B cell (primary cell): ENCODE measurements at regions not wholly inside any gene's neighbourhood (a gene's known extent, or its start where the extent isn't known, plus 50 kb on each side); places are given as distances from the start of the nearest gene placed in this dataset.

Source experiments
- ATAC-seq: fragments of 200-7000 bp; cut with Tn5 transposase; one replicate; pipeline ENCODE4 v1.10.0; 2021; ENCODE audit warnings: low read depth, mild to moderate bottlenecking, moderate number of reproducible peaks, moderate library complexity
- CTCF ChIA-PET: fragments of 350-600 bp; sonication (Branson Sonifier 250); formaldehyde crosslinking; loops from one replicate; lab custom pipeline; 2021; ENCODE audit warnings: antibody characterized with exemption, inconsistent platforms; lab: Charles Lee
- POLR2A ChIA-PET: fragments of 350-600 bp; sonication (Branson Sonifier 250); formaldehyde crosslinking; loops from one replicate; lab custom pipeline; 2021; ENCODE audit warnings: antibody characterized with exemption; lab: Charles Lee
- DNase-seq: peaks from one replicate; pipeline ENCODE4 v3.0.0; 2013
- H2AFZ ChIP-seq: 2 replicates; pipeline ENCODE4 v1.6.1; 2012; ENCODE audit warnings: mild to moderate bottlenecking, low read depth, low read length; ENCODE audit not compliant: insufficient read depth, poor library complexity, severe bottlenecking
- H3K27ac ChIP-seq, 2 donors: 1 replicate in 1 of 2; 2 replicates in 1 of 2; pipeline ENCODE4 v1.5.1; 2012 to 2013; ENCODE audit warnings: low read length in 2 of 2, mild to moderate bottlenecking in 2 of 2, moderate library complexity in 1 of 2
- H3K27me3 ChIP-seq, 4 experiments: fragments of 200-600 bp in 1 of 4; sonication (generic) in 1 of 4; replicated peaks in 1 of 4; 1 replicate in 2 of 4; 2 replicates in 2 of 4; pipeline versions ENCODE4 v1.6.1 to v1.7.0; 2013 to 2016; ENCODE audit warnings: low read length in 3 of 4, mild to moderate bottlenecking in 2 of 4, mixed read lengths in 1 of 4, moderate library complexity in 1 of 4; ENCODE audit not compliant: insufficient read depth in 4 of 4, control insufficient read depth in 3 of 4; ENCODE audit errors: control extremely low read depth in 1 of 4
- H3K36me3 ChIP-seq, 2 experiments: replicated peaks in 1 of 2; 1 replicate in 1 of 2; 2 replicates in 1 of 2; pipeline versions ENCODE4 v1.6.1 to v1.7.1; 2013; ENCODE audit warnings: low read length in 1 of 2; ENCODE audit not compliant: insufficient read depth in 2 of 2, control insufficient read depth in 1 of 2; ENCODE audit errors: control extremely low read depth in 1 of 2, extremely low read depth in 1 of 2
- H3K4me1 ChIP-seq, 2 donors: fragments of 200-600 bp in 1 of 2; sonication (generic) in 1 of 2; 1 replicate in 1 of 2; 2 replicates in 1 of 2; pipeline versions ENCODE4 v1.5.1 to v1.6.1; 2013 to 2017; ENCODE audit warnings: low read length in 2 of 2; ENCODE audit not compliant: control insufficient read depth in 2 of 2, insufficient read depth in 2 of 2
- H3K4me2 ChIP-seq: replicated peaks from 2 replicates; pipeline ENCODE3; 2012; ENCODE audit warnings: mild to moderate bottlenecking, low read depth, low read length; ENCODE audit not compliant: poor library complexity, severe bottlenecking
- H3K4me3 ChIP-seq, 5 experiments: fragments of 200-600 bp in 1 of 5; sonication (generic) in 1 of 5; 1 replicate in 3 of 5; 2 replicates in 2 of 5; pipeline versions ENCODE4 v1.5.1 to v1.7.0; 2011 to 2016; ENCODE audit warnings: low read length in 4 of 5, mild to moderate bottlenecking in 4 of 5, low read depth in 2 of 5, control low read depth in 1 of 5, moderate library complexity in 1 of 5; ENCODE audit not compliant: insufficient read depth in 1 of 5; ENCODE audit errors: control extremely low read depth in 1 of 5, extremely low read depth in 1 of 5
- H3K79me2 ChIP-seq: fragments of 200-600 bp; sonication (generic); one replicate; pipeline ENCODE4 v1.6.0; 2016; ENCODE audit warnings: low read length; ENCODE audit not compliant: control insufficient read depth, insufficient read depth
- H3K9ac ChIP-seq: fragments of 200-600 bp; sonication (generic); 2 replicates; pipeline ENCODE4 v1.6.1; 2017; ENCODE audit warnings: mild to moderate bottlenecking, low read length, moderate library complexity
- H3K9me3 ChIP-seq, 3 donors: one replicate each; pipeline versions ENCODE4 v1.6.1 to v1.7.1; 2013; ENCODE audit warnings: low read length in 2 of 3; ENCODE audit not compliant: control insufficient read depth in 2 of 3, insufficient read depth in 1 of 3; ENCODE audit errors: control extremely low read depth in 1 of 3
- H4K20me1 ChIP-seq: 2 replicates; pipeline ENCODE4 v1.6.0; 2012; ENCODE audit warnings: mild to moderate bottlenecking, low read length; ENCODE audit not compliant: insufficient read depth, control insufficient read depth, poor library complexity, severe bottlenecking
- H3K27ac Mint-ChIP-seq: one replicate; pipeline ENCODE4 v1.8.0; 2021; ENCODE audit warnings: mixed read lengths
- H3K27me3 Mint-ChIP-seq: one replicate; pipeline ENCODE4 v1.8.0; 2021; ENCODE audit warnings: mixed read lengths
- H3K4me1 Mint-ChIP-seq: one replicate; pipeline ENCODE4 v1.8.0; 2021; ENCODE audit warnings: mixed read lengths
- H3K4me3 Mint-ChIP-seq: one replicate; pipeline ENCODE4 v1.8.0; 2021; ENCODE audit warnings: mixed read lengths
- H3K9me3 Mint-ChIP-seq: one replicate; pipeline ENCODE4 v1.8.0; 2022; ENCODE audit warnings: mixed read lengths; ENCODE audit not compliant: insufficient read depth
- EZH2 ChIP-seq: IDR thresholded peaks from 2 replicates; pipeline ENCODE4 v1.6.1; 2012; ENCODE audit warnings: borderline replicate concordance, low read depth, mild to moderate bottlenecking, moderate library complexity, low read length; ENCODE audit not compliant: insufficient read depth, poor library complexity, severe bottlenecking
- WGBS: methylation state at CpG from one replicate; pipeline ENCODE4 v1.1.5; 2013; ENCODE audit warnings: missing lambda C conversion rate; ENCODE audit not compliant: insufficient coverage; 5-methylcytosine and 5-hydroxymethylcytosine counted together
- intact Hi-C: fragments of 100-400 bp; cut with micrococcal nuclease; formaldehyde crosslinking; loops from one replicate; pipeline ENCODE4 v1.10.0; 2022
- TF ChIP-seq, protein P1 (sequence below): fragments of 200-600 bp; IDR thresholded peaks from one replicate; pipeline ENCODE4 v1.8.0; 2022; ENCODE audit warnings: antibody characterized with exemption, mild to moderate bottlenecking

DNA sequence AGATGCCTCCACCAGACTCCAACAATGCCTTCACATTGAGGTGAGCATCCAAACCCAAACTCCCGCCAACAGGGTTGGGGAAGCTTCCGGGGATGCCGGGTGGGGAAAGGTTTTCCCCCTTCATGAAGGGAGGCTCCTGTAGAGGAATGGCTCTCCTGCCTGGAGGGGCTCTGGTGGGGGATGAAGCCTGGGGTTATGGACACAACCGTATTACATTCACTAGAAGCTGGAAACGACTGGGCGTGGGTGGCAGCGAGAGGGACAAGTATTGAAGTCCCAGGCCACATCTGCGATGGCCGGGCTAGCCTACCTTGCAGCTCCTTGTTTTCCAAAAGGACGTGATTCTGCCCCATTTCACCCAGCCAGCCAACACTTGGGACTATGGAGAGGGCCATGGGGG lies 321.1 kb downstream of the C16orf95 start:
- no peak overlapping the region for H2AFZ ChIP-seq
- H3K9ac ChIP-seq, result no peak overlapping the region
- H3K27me3 ChIP-seq, result no peaks in the 10 kb centered on the region
- no peak for ATAC-seq
- TF ChIP-seq, protein P1, sequence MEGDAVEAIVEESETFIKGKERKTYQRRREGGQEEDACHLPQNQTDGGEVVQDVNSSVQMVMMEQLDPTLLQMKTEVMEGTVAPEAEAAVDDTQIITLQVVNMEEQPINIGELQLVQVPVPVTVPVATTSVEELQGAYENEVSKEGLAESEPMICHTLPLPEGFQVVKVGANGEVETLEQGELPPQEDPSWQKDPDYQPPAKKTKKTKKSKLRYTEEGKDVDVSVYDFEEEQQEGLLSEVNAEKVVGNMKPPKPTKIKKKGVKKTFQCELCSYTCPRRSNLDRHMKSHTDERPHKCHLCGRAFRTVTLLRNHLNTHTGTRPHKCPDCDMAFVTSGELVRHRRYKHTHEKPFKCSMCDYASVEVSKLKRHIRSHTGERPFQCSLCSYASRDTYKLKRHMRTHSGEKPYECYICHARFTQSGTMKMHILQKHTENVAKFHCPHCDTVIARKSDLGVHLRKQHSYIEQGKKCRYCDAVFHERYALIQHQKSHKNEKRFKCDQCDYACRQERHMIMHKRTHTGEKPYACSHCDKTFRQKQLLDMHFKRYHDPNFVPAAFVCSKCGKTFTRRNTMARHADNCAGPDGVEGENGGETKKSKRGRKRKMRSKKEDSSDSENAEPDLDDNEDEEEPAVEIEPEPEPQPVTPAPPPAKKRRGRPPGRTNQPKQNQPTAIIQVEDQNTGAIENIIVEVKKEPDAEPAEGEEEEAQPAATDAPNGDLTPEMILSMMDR, result no peak
- TF ChIP-seq EZH2, result no peak
- Mint-ChIP-seq H3K4me1 (no peaks in the 10 kb centered on the region), H3K4me3 (no peak overlapping the region), H3K9me3 (peaks cover 7% of the 10 kb centered on the region), H3K27ac (no peak overlapping the region), H3K27me3 (peaks cover 37% of the 10 kb centered on the region)
- H3K27ac ChIP-seq, result no peak overlapping the region
- H4K20me1 ChIP-seq, result no peaks in the 10 kb centered on the region
- no peaks in the 10 kb centered on the region for H3K4me1 ChIP-seq
- no peaks in the 10 kb centered on the region for H3K36me3 ChIP-seq
- ChIA-PET CTCF (no interaction called here), POLR2A (no interaction called here)
- H3K79me2 ChIP-seq, result no peaks in the 10 kb centered on the region
- H3K9me3 ChIP-seq, result peaks cover 0 to 13% (median 0%) of the 10 kb centered on the region in 3 donors
- H3K4me2 ChIP-seq, result no peak overlapping the region
- H3K4me3 ChIP-seq, result no peak overlapping the region
- WGBS, result 92% methylated on average over 5 of the region's 10 CpGs
- intact Hi-C loops, result no loop called here
- no peak for DNase-seq

DNA sequence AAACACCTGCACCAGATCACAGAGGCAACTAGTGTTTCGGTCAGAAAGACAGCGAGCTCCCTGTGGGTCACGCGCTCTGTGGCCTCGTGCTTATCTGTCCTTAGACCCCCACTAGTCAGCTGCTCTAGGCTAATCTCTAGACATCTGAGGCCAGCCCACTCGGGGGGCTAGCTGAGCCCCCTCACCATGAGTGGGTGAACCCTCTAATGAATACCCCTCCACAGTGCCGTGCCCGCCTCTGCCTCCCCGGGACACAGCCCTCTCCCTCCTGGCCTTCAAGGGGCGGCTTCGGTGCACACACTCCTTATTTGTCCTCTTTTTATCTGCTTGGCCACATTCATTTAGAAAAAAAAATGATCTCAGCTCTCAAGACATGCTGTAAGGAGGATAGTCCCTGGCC lies 320.1 kb downstream of the C16orf95 start:
- Histone ChIP-seq H2AFZ (no peak overlapping the region), H3K4me1 (no peaks in the 10 kb centered on the region), H4K20me1 (no peaks in the 10 kb centered on the region), H3K79me2 (no peaks in the 10 kb centered on the region), H3K27ac (no peak overlapping the region), H3K36me3 (no peaks in the 10 kb centered on the region), H3K27me3 (no peaks in the 10 kb centered on the region), H3K4me3 (no peak overlapping the region), H3K4me2 (no peak overlapping the region), H3K9ac (no peak overlapping the region), H3K9me3 (peaks cover 0 to 13% (median 0%) of the 10 kb centered on the region in 3 donors)
- peaks cover 7% of the 10 kb centered on the region for H3K9me3 Mint-ChIP-seq
- no peak overlapping the region for H3K27ac Mint-ChIP-seq
- ATAC-seq (no peak), DNase-seq (no peak)
- POLR2A ChIA-PET, result no interaction called here
- 91% methylated on average over 11 of the region's 11 CpGs for WGBS
- CTCF ChIA-PET, result interaction anchor here (0.6 kb wide), 1 partner anchor 449 kb away, joined by 3 read pairs; no protein-coding TSS in a partner anchor
- H3K4me3 Mint-ChIP-seq, result no peak overlapping the region
- no peaks in the 10 kb centered on the region for H3K4me1 Mint-ChIP-seq
- H3K27me3 Mint-ChIP-seq, result peaks cover 27% of the 10 kb centered on the region
- intact Hi-C loops, result no loop called here
- TF ChIP-seq, protein P1, result no peak
- TF ChIP-seq EZH2, result no peak
